Testis (tissue), 2 donors: ENCODE measurements at regions not wholly inside any gene's neighbourhood (a gene's known extent, or its start where the extent isn't known, plus 50 kb on each side); places are given as distances from the start of the nearest gene placed in this dataset.

ENCODE experiments used
- CTCF ChIP-seq, 3 experiments: fragments of 450-650 bp in 2 of 3; fragments of 200-600 bp in 1 of 3; sonication (generic) in 1 of 3; IDR thresholded peaks; one replicate each; pipeline ENCODE4 v1.5.1; 2016 to 2019; ENCODE audit warnings: antibody characterized with exemption in 3 of 3, mild to moderate bottlenecking in 2 of 3, moderate library complexity in 1 of 3
- POLR2A ChIP-seq: fragments of 450-650 bp; IDR thresholded peaks from one replicate; pipeline ENCODE4 v1.6.1; 2017; ENCODE audit warnings: antibody characterized with exemption, mild to moderate bottlenecking, moderate library complexity

GRCh38 chr6:153237670-153238069 lies 106.6 kb upstream of the RGS17 start:
- TF ChIP-seq POLR2A (no peak), CTCF (IDR thresholded peaks at IDR 0.05) (no peak)
